IMR-90 (cell line): ENCODE measurements at regions not wholly inside any gene's neighbourhood (a gene's known extent, or its start where the extent isn't known, plus 50 kb on each side); places are given as distances from the start of the nearest gene placed in this dataset.

Experiments
- ATAC-seq: fragments of 200-7000 bp; cut with Tn5 transposase; 2 replicates; pipeline ENCODE4 v1.9.1; 2020; ENCODE audit warnings: low read depth, mild to moderate bottlenecking, moderate library complexity
- BruUV-seq: library from RNA; stranded (reverse); fragments of 400-500 nt; replicated peaks from 2 replicates; lab custom pipeline; 2021; lab: Mats Ljungman, UMichigan
- CTCF ChIA-PET: fragments of 300-600 bp; formaldehyde crosslinking; extraction: SDS; loops from one replicate; lab custom pipeline; 2021; ENCODE audit warnings: antibody characterized with exemption; lab: Yijun Ruan, JAX
- POLR2A ChIA-PET: fragments of 300-600 bp; sonication (Branson Sonifier 250); formaldehyde crosslinking; loops from one replicate; lab custom pipeline; 2022; ENCODE audit warnings: antibody characterized with exemption; ENCODE audit not compliant: unreplicated experiment; lab: Charles Lee
- DNase-seq: peaks from one replicate; pipeline ENCODE4 v3.0.0; 2013
- H2AFZ ChIP-seq: replicated peaks from 2 replicates; pipeline ENCODE3; 2013; ENCODE audit warnings: low read length, mild to moderate bottlenecking; ENCODE audit not compliant: poor library complexity
- H2AK5ac ChIP-seq: 2 replicates; pipeline ENCODE4 v1.6.1; 2013; ENCODE audit warnings: low read depth, low read length, inconsistent platforms
- H2AK9ac ChIP-seq: replicated peaks from 2 replicates; pipeline ENCODE3; 2013; ENCODE audit warnings: mild to moderate bottlenecking, low read depth, low read length, moderate library complexity; ENCODE audit not compliant: poor library complexity
- H2BK120ac ChIP-seq: 2 replicates; pipeline ENCODE4 v1.6.1; 2013; ENCODE audit warnings: low read depth, low read length, inconsistent platforms
- H2BK15ac ChIP-seq: 3 replicates; pipeline ENCODE4 v1.6.1; 2013; ENCODE audit warnings: low read depth, low read length, inconsistent platforms
- H2BK20ac ChIP-seq: 2 replicates; pipeline ENCODE4 v1.6.1; 2013; ENCODE audit warnings: low read depth, mild to moderate bottlenecking, inconsistent platforms, low read length, moderate library complexity
- H2BK5ac ChIP-seq: 2 replicates; pipeline ENCODE4 v1.6.1; 2013; ENCODE audit warnings: mild to moderate bottlenecking, low read depth, low read length, inconsistent platforms; ENCODE audit not compliant: poor library complexity, severe bottlenecking
- H3K14ac ChIP-seq: replicated peaks from 2 replicates; pipeline ENCODE4 v1.6.1; 2013; ENCODE audit warnings: low read depth, low read length, inconsistent platforms
- H3K18ac ChIP-seq: 2 replicates; pipeline ENCODE4 v1.6.1; 2013; ENCODE audit warnings: low read depth, low read length, control low read depth
- H3K23ac ChIP-seq: 2 replicates; pipeline ENCODE4 v1.6.1; 2013; ENCODE audit warnings: low read depth, low read length, inconsistent platforms
- H3K27ac ChIP-seq: 2 replicates; pipeline ENCODE4 v1.5.1; 2013; ENCODE audit warnings: mild to moderate bottlenecking, control low read depth, low read length; ENCODE audit not compliant: insufficient read depth
- H3K27me3 ChIP-seq: 2 replicates; pipeline ENCODE4 v1.6.1; 2013; ENCODE audit warnings: low read length; ENCODE audit not compliant: control insufficient read depth, insufficient read depth
- H3K36me3 ChIP-seq: 2 replicates; pipeline ENCODE4 v1.6.1; 2013; ENCODE audit warnings: low read length, mixed read lengths; ENCODE audit not compliant: control insufficient read depth, insufficient read depth
- H3K4ac ChIP-seq: 2 replicates; pipeline ENCODE4 v1.6.1; 2013; ENCODE audit warnings: low read depth, low read length, inconsistent platforms
- H3K4me1 ChIP-seq: 2 replicates; pipeline ENCODE4 v1.6.1; 2013; ENCODE audit warnings: low read length, mixed read lengths; ENCODE audit not compliant: control insufficient read depth, insufficient read depth
- H3K4me2 ChIP-seq: 2 replicates; pipeline ENCODE4 v1.6.1; 2013; ENCODE audit warnings: low read depth, mild to moderate bottlenecking, control low read depth, low read length, moderate library complexity
- H3K4me3 ChIP-seq: 2 replicates; pipeline ENCODE4 v1.5.1; 2013; ENCODE audit warnings: low read depth, mild to moderate bottlenecking, control low read depth, low read length, moderate library complexity; ENCODE audit not compliant: insufficient read depth
- H3K56ac ChIP-seq: 2 replicates; pipeline ENCODE4 v1.6.1; 2013; ENCODE audit warnings: low read length, inconsistent platforms; ENCODE audit not compliant: insufficient read depth; ENCODE audit errors: extremely low read depth
- H3K79me1 ChIP-seq, 2 experiments: 2 replicates each; pipeline ENCODE4 v1.6.1; 2013; ENCODE audit warnings: low read length in 2 of 2, inconsistent platforms in 1 of 2, low read depth in 1 of 2
- H3K9ac ChIP-seq: 2 replicates; pipeline ENCODE4 v1.6.1; 2013; ENCODE audit warnings: low read depth, low read length, control low read depth
- H3K9me1 ChIP-seq: 2 replicates; pipeline ENCODE4 v1.6.1; 2013; ENCODE audit warnings: low read length, inconsistent platforms; ENCODE audit not compliant: insufficient read depth
- H3K9me3 ChIP-seq: 2 replicates; pipeline ENCODE4 v1.6.1; 2013; ENCODE audit warnings: low read length; ENCODE audit not compliant: control insufficient read depth, insufficient read depth
- H4K20me1 ChIP-seq: 2 replicates; pipeline ENCODE4 v1.6.1; 2013; ENCODE audit warnings: low read length, inconsistent platforms; ENCODE audit not compliant: insufficient read depth
- H4K5ac ChIP-seq: 2 replicates; pipeline ENCODE4 v1.6.1; 2013; ENCODE audit warnings: mild to moderate bottlenecking, low read depth, low read length, control low read depth
- H4K8ac ChIP-seq, 2 experiments: 2 replicates each; pipeline ENCODE4 v1.6.1; 2013; ENCODE audit warnings: low read depth in 2 of 2, low read length in 2 of 2, control low read depth in 1 of 2, inconsistent platforms in 1 of 2
- H4K91ac ChIP-seq: 2 replicates; pipeline ENCODE4 v1.6.1; 2013; ENCODE audit warnings: low read depth, low read length, inconsistent platforms; ENCODE audit not compliant: insufficient read depth
- CEBPB ChIP-seq: IDR thresholded peaks from 2 replicates; pipeline ENCODE4 v1.6.1; 2012; ENCODE audit warnings: low read depth, low read length, improper control_type of control experiment
- FOS ChIP-seq: fragments of 150-350 bp; IDR thresholded peaks from 2 replicates; pipeline ENCODE4 v1.6.1; 2016; ENCODE audit warnings: low read depth, low read length
- MAFK ChIP-seq: IDR thresholded peaks from 2 replicates; pipeline ENCODE4 v1.6.1; 2012; ENCODE audit warnings: low read depth, low read length, improper control_type of control experiment
- MAZ ChIP-seq: IDR thresholded peaks from 2 replicates; pipeline ENCODE4 v1.6.1; 2012; ENCODE audit warnings: low read depth, mild to moderate bottlenecking, low read length, improper control_type of control experiment, moderate library complexity, borderline replicate concordance
- MXI1 ChIP-seq: IDR thresholded peaks from 2 replicates; pipeline ENCODE4 v1.6.1; 2012; ENCODE audit warnings: low read depth, mild to moderate bottlenecking, low read length, moderate library complexity, borderline replicate concordance
- NFE2L2 ChIP-seq: fragments of 150-350 bp; IDR thresholded peaks from 2 replicates; pipeline ENCODE4 v1.6.1; 2016; ENCODE audit warnings: low read depth, mild to moderate bottlenecking, low read length
- POLR2A ChIP-seq: IDR thresholded peaks from 2 replicates; pipeline ENCODE4 v1.6.1; 2012; ENCODE audit warnings: mild to moderate bottlenecking, low read depth, low read length
- RAD21 ChIP-seq: IDR thresholded peaks from 2 replicates; pipeline ENCODE4 v1.6.1; 2012; ENCODE audit warnings: low read length, improper control_type of control experiment
- RCOR1 ChIP-seq: IDR thresholded peaks from 2 replicates; pipeline ENCODE4 v1.6.1; 2012; ENCODE audit warnings: mild to moderate bottlenecking, low read length, improper control_type of control experiment; ENCODE audit not compliant: insufficient replicate concordance
- SMC3 ChIP-seq: fragments of 150-350 bp; IDR thresholded peaks from 2 replicates; pipeline ENCODE4 v1.6.1; 2016; ENCODE audit warnings: low read depth, mild to moderate bottlenecking, antibody characterized with exemption, low read length, moderate library complexity
- WGBS, 2 experiments: methylation state at CpG; one replicate each; pipeline versions ENCODE4 v1.1.5 to v1.1.7; 2013; ENCODE audit warnings: missing lambda C conversion rate in 2 of 2; ENCODE audit not compliant: insufficient read length in 1 of 2; ENCODE audit errors: extremely low coverage in 2 of 2; 5-methylcytosine and 5-hydroxymethylcytosine counted together
- dilution Hi-C: fragments of 300-500 bp; cut with HindIII; formaldehyde crosslinking; loops from one replicate; pipeline ENCODE4 v1.14.3; 2018; ENCODE audit warnings: low sequenced_read_pairs; ENCODE audit not compliant: unreplicated experiment
- in situ Hi-C: fragments of 300-500 bp; cut with MboI; formaldehyde crosslinking; loops from 3 replicates; pipeline ENCODE4 v1.14.3; 2019; ENCODE audit warnings: low sequenced_read_pairs, inconsistent platforms, mixed read lengths
- intact Hi-C: fragments of 100-400 bp; cut with micrococcal nuclease; formaldehyde crosslinking; loops from 2 replicates; pipeline ENCODE4 v1.10.0; 2022
- TF ChIP-seq, protein P1 (sequence below): conservative IDR thresholded peaks from 2 replicates; pipeline ENCODE4 v1.5.1; 2012; ENCODE audit warnings: mild to moderate bottlenecking, low read depth, low read length, improper control_type of control experiment
- TF ChIP-seq, protein P2 (sequence below): fragments of 150-350 bp; IDR thresholded peaks from 2 replicates; pipeline ENCODE4 v1.6.1; 2017; ENCODE audit warnings: mild to moderate bottlenecking, antibody characterized with exemption, low read length, low read depth
- TF ChIP-seq, protein P3 (sequence below): fragments of 150-350 bp; IDR thresholded peaks from 2 replicates; pipeline ENCODE4 v1.6.1; 2016; ENCODE audit warnings: low read depth, mild to moderate bottlenecking, low read length, moderate library complexity, borderline replicate concordance

DNA sequence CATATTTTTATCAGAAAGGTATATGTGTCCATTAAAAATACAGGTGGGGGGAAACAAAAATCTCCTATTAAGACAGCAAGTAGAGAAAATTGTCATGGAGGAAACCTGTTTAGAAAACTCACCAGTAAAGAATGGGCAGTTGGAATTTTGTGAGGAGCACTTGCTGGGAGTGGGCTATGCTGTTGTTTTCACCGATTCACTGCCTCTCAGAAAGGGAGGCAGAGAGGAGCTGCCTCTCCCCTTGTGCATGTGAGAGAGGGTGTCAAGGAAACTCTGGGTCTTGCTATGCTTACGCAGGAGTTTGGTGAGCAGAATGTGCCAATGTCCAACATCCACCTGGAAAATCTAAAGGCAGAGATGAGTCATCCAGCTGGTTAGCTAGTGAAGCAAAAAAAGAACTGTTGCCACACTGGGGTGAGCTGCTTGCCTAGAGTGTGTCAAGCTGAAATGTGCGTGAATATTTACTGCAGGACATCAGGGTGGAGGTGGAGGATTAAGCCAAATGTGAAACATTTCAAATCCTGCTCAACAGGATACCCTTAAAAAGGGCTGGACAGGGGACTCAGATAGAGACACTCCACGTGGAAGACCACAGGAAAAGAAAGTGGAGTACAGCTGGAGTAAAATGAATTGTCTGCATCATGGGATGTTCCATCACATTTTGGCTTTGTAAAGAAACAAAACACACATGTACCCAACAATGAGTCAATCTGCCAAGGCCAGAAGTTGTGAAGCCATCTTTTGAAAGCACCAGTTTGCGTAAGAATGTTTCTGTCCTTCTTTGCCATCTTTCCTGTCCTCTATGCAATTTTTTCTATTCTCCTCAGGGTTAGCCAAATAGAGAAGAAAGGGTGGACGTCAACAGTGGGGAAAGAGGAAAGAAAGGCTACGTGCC lies 449.7 kb upstream of the MPDZ start (continued):
- no peak for TF ChIP-seq MXI1

DNA sequence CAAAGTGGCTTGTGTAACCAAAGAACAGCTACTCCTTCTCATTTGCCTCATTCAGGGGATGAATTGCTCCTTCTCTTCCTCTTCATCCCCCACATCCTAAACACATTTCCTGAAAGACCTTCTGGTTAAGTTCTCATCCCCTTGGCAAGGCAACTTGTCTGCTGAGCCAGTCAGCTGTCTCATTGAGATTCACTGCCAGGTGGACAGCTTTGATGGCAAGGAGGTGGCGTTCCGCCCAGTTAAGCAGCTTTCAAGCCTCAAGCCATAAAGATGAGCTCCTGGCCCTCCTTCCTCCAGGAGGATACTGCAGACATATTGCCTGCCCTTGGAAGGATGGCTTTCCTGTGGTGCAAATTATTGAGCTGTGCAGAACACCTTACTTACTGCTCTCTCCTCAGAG lies 448.6 kb upstream of the MPDZ start:
- in situ Hi-C loops (no loop called here), dilution Hi-C loops (no loop called here), intact Hi-C loops (no loop called here)
- Histone ChIP-seq H3K79me1 (no peaks in the 10 kb centered on the region), H3K18ac (no peak overlapping the region), H3K14ac (no peak overlapping the region), H4K5ac (no peak overlapping the region), H2BK15ac (no peak overlapping the region), H2BK20ac (no peak overlapping the region), H3K23ac (no peak overlapping the region), H3K4me2 (no peak overlapping the region), H3K9me3 (no peaks in the 10 kb centered on the region; the same call in 1 of the 2 replicates), H3K4ac (no peak overlapping the region), H3K4me3 (no peak overlapping the region), H3K9me1 (no peaks in the 10 kb centered on the region), H3K27ac (no peak overlapping the region), H3K9ac (no peak overlapping the region), H2BK120ac (no peak overlapping the region), H2BK5ac (no peak overlapping the region), H2AK9ac (no peak overlapping the region), H4K20me1 (no peaks in the 10 kb centered on the region), H3K27me3 (peaks cover 3% of the 10 kb centered on the region; the same call in 1 of the 2 replicates), H3K36me3 (no peaks in the 10 kb centered on the region), H3K56ac (no peak overlapping the region), H3K4me1 (no peaks in the 10 kb centered on the region), H2AFZ (no peak overlapping the region), H2AK5ac (no peak overlapping the region), H4K91ac (no peak overlapping the region), H4K8ac (no peak overlapping the region)
- CTCF ChIA-PET: no interaction called here
- no TSS peak for BruUV-seq
- ATAC-seq: no peak
- WGBS, 2 experiments: no CpG with 5 or more reads among the region's 2 CpGs
- POLR2A ChIA-PET: no interaction called here
- no peak for DNase-seq
- TF ChIP-seq, protein P1, sequence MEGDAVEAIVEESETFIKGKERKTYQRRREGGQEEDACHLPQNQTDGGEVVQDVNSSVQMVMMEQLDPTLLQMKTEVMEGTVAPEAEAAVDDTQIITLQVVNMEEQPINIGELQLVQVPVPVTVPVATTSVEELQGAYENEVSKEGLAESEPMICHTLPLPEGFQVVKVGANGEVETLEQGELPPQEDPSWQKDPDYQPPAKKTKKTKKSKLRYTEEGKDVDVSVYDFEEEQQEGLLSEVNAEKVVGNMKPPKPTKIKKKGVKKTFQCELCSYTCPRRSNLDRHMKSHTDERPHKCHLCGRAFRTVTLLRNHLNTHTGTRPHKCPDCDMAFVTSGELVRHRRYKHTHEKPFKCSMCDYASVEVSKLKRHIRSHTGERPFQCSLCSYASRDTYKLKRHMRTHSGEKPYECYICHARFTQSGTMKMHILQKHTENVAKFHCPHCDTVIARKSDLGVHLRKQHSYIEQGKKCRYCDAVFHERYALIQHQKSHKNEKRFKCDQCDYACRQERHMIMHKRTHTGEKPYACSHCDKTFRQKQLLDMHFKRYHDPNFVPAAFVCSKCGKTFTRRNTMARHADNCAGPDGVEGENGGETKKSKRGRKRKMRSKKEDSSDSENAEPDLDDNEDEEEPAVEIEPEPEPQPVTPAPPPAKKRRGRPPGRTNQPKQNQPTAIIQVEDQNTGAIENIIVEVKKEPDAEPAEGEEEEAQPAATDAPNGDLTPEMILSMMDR: no peak
- TF ChIP-seq MXI1 (no peak), NFE2L2 (no peak), MAZ (no peak), RCOR1 (no peak), SMC3 (no peak), RAD21 (no peak), CEBPB (no peak), POLR2A (no peak), MAFK (no peak), FOS (no peak)
- TF ChIP-seq, protein P2, sequence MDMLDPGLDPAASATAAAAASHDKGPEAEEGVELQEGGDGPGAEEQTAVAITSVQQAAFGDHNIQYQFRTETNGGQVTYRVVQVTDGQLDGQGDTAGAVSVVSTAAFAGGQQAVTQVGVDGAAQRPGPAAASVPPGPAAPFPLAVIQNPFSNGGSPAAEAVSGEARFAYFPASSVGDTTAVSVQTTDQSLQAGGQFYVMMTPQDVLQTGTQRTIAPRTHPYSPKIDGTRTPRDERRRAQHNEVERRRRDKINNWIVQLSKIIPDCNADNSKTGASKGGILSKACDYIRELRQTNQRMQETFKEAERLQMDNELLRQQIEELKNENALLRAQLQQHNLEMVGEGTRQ: no peak
- TF ChIP-seq, protein P3, sequence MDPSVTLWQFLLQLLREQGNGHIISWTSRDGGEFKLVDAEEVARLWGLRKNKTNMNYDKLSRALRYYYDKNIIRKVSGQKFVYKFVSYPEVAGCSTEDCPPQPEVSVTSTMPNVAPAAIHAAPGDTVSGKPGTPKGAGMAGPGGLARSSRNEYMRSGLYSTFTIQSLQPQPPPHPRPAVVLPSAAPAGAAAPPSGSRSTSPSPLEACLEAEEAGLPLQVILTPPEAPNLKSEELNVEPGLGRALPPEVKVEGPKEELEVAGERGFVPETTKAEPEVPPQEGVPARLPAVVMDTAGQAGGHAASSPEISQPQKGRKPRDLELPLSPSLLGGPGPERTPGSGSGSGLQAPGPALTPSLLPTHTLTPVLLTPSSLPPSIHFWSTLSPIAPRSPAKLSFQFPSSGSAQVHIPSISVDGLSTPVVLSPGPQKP: no peak
